Spleen (tissue), 7 donors: ENCODE measurements at regions not wholly inside any gene's neighbourhood (a gene's known extent, or its start where the extent isn't known, plus 50 kb on each side); places are given as distances from the start of the nearest gene placed in this dataset.

ENCODE experiments used
- POLR2A ChIP-seq, 3 donors: fragments of 450-650 bp; IDR thresholded peaks; one replicate each; pipeline ENCODE4 v1.5.1; 2017; ENCODE audit warnings: antibody characterized with exemption in 3 of 3, mild to moderate bottlenecking in 1 of 3
- TF ChIP-seq, protein P1 (sequence below), 11 experiments: fragments of 200-600 bp in 7 of 11; fragments of 450-650 bp in 4 of 11; sonication (generic) in 4 of 11; IDR thresholded peaks in 8 of 11; conservative IDR thresholded peaks in 3 of 11; 1 replicate in 7 of 11; 2 replicates in 4 of 11; pipeline versions ENCODE4 v1.4.0 to v1.8.0; 2016 to 2021; ENCODE audit warnings: antibody characterized with exemption in 11 of 11, inconsistent platforms in 4 of 11, mild to moderate bottlenecking in 1 of 11
- donor health status: DM: no; HTN: no; CAD: no; lungs with moderate emphysema.
- donor health status: DM: no; HTN: no; CAD: no.
- donor health status: DM: no; HTN: no; CAD: no.

DNA sequence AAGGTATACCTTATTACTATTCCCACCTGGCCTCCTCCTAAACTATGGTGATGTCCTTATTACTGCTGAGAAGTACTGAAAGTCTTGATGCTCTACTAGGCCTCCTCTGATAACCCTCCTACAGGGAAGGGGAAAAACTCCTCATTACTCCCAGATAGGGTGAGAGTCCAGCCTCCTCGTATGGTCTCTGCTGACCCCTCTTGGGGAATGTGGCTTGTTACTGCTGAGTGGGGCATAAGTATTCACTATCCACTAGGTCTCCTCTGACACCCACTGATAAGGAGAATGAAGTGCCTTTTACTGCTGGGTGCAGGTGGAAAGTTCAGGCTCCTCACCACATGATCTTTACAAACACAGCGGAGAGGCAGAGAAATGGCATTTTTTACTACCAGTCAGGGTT lies 222.9 kb downstream of the CHRM2 start:
- TF ChIP-seq, protein P1, sequence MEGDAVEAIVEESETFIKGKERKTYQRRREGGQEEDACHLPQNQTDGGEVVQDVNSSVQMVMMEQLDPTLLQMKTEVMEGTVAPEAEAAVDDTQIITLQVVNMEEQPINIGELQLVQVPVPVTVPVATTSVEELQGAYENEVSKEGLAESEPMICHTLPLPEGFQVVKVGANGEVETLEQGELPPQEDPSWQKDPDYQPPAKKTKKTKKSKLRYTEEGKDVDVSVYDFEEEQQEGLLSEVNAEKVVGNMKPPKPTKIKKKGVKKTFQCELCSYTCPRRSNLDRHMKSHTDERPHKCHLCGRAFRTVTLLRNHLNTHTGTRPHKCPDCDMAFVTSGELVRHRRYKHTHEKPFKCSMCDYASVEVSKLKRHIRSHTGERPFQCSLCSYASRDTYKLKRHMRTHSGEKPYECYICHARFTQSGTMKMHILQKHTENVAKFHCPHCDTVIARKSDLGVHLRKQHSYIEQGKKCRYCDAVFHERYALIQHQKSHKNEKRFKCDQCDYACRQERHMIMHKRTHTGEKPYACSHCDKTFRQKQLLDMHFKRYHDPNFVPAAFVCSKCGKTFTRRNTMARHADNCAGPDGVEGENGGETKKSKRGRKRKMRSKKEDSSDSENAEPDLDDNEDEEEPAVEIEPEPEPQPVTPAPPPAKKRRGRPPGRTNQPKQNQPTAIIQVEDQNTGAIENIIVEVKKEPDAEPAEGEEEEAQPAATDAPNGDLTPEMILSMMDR (IDR thresholded peaks at IDR 0.05 in 8 of 11, conservative IDR thresholded peaks at IDR 0.05 in 3 of 11) = no peak
- TF ChIP-seq POLR2A (IDR thresholded peaks at IDR 0.05) = no peak
